ENCODE measurements at regions not wholly inside any gene's neighbourhood (a gene's known extent, or its start where the extent isn't known, plus 50 kb on each side); places are given as distances from the start of the nearest gene placed in this dataset.

DNA sequence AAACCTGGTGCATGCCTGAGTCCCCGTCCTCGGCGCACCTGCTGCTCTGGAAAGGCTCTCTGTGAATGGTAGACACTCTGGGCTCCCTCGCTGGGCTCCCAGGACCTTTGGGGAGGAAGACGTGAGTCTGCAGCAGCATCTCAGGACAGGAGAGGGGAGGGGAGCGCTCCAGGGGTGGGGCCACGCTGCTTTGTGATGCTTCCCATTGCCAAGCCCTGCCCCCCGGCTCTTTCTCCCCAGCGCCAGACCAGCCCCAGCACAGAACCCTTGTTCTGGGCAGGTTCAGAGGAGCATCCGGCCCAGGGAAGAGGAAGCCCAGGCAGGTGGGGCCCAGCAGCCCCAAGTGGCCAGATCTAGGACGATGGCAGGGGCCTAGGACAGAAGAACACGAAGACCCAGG lies 111.2 kb downstream of the BRD1 start:
- H3K36me3 ChIP-seq: no peaks in the 10 kb centered on the region
- DNase-seq: no peak
- TF ChIP-seq POLR2A (IDR thresholded peaks at IDR 0.05): no peak
- TF ChIP-seq, protein P1, sequence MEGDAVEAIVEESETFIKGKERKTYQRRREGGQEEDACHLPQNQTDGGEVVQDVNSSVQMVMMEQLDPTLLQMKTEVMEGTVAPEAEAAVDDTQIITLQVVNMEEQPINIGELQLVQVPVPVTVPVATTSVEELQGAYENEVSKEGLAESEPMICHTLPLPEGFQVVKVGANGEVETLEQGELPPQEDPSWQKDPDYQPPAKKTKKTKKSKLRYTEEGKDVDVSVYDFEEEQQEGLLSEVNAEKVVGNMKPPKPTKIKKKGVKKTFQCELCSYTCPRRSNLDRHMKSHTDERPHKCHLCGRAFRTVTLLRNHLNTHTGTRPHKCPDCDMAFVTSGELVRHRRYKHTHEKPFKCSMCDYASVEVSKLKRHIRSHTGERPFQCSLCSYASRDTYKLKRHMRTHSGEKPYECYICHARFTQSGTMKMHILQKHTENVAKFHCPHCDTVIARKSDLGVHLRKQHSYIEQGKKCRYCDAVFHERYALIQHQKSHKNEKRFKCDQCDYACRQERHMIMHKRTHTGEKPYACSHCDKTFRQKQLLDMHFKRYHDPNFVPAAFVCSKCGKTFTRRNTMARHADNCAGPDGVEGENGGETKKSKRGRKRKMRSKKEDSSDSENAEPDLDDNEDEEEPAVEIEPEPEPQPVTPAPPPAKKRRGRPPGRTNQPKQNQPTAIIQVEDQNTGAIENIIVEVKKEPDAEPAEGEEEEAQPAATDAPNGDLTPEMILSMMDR (IDR thresholded peaks at IDR 0.05): no peak
- H3K27ac ChIP-seq: no peak overlapping the region
- H3K9me3 ChIP-seq: no peaks in the 10 kb centered on the region
- intact Hi-C loops (cut with DNase I): no loop called here
- 45% methylated on average over 2 of the region's 12 CpGs; no CpG with 5 or more reads in 1 of the 2 donors for WGBS, 2 donors
- no peak overlapping the region for H3K4me3 ChIP-seq
- peaks cover 0 to 74% (median 4%) of the 10 kb centered on the region in 4 donors for H3K27me3 ChIP-seq
- H3K4me1 ChIP-seq: no peaks in the 10 kb centered on the region

DNA sequence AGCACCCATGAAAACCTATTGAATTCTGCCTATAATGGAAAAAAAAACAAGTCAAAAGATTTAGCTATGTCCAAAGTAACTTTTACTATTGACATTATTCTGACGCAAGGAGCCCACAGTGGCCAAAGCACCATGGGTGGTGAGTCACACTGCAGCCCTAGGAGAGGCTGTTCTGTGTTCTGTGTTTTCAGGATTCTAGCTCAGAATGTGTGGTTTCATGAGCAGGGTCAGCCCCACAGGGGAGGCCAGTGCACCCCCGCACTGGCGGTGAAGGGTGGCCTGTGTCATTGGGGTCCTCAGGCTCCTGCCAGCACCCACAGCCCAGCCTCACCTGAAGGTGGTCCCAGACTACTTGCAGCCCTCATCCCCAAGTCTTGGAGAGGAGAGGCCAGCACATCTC lies 112.2 kb downstream of the BRD1 start:
- Histone ChIP-seq H3K27me3 (peaks cover 0 to 75% (median 4%) of the 10 kb centered on the region in 4 donors), H3K9me3 (peaks cover 0 to 5% (median 0%) of the 10 kb centered on the region in 3 donors), H3K4me3 (no peak overlapping the region), H3K4me1 (no peaks in the 10 kb centered on the region), H3K27ac (no peak overlapping the region), H3K36me3 (no peaks in the 10 kb centered on the region)
- intact Hi-C loops (cut with DNase I): no loop called here
- no peak for DNase-seq
- 78 to 93% methylated on average over 1 to 3 of the region's 3 CpGs for WGBS, 2 donors
- TF ChIP-seq POLR2A (IDR thresholded peaks at IDR 0.05): no peak
- TF ChIP-seq, protein P1 (IDR thresholded peaks at IDR 0.05): no peak

DNA sequence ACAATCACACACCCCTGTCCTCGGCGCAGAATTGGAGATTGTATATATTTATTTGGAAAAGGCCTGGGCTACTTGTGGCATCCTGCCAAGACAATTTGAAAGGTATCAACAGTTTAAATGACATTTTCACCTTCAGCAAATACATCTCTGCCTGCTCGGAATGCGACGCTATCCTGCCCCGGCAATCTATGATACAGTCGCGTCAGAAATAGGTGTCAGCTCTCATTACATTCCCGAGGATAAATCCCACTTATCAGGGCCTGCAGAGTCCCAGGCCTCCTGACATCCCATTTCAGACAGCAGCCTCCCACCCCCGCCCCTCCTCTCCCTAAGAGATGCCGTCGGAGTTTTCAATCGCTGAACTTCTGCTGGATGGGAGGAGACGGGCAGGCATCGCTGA lies 114.7 kb downstream of the BRD1 start:
- no peak for TF ChIP-seq POLR2A (IDR thresholded peaks at IDR 0.05)
- TF ChIP-seq, protein P1 (IDR thresholded peaks at IDR 0.05): no peak
- Histone ChIP-seq H3K36me3 (no peaks in the 10 kb centered on the region), H3K27me3 (peaks cover 0 to 81% (median 4%) of the 10 kb centered on the region in 4 donors), H3K4me1 (no peaks in the 10 kb centered on the region), H3K9me3 (peaks cover 0 to 22% (median 5%) of the 10 kb centered on the region in 3 donors), H3K27ac (no peak overlapping the region), H3K4me3 (no peak overlapping the region)
- no peak for DNase-seq
- intact Hi-C loops (cut with DNase I): no loop called here
- WGBS, 2 donors: 63 to 68% methylated on average over 9 to 13 of the region's 15 CpGs

DNA sequence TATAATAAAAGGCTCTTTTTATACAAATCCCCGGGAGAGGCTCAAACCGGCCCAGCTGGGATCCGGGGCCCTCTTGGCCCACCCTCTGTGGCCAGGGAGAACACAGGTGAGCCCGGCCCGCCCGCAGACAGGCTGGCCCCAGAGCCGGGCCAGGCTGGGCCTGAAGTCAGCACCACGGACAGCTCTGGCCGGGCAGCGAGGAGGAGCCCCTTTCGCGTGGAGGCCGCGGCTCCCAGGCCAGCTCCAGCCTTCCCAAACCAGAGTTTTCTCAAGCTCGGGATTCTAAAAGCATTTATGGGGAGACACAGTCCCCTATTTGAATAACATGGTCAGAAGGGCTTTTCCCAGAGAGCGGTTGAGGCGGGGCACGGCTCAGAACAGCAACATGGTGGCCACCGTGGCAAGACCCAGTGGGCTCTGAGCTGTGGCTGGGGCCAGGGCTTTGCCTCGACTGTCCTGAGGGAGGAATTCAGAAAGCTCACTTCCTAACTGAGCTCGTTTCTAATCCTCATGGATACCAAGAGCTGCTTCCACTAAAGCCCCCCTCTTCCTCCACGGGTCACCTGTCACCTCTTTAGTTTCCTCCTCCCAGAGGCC lies 115.4 kb downstream of the BRD1 start:
- intact Hi-C loops (cut with DNase I): no loop called here
- DNase-seq: no peak
- no peaks in the 10 kb centered on the region for H3K36me3 ChIP-seq
- TF ChIP-seq, protein P1 (IDR thresholded peaks at IDR 0.05): no peak
- no peak overlapping the region for H3K4me3 ChIP-seq
- no peak overlapping the region for H3K27ac ChIP-seq
- H3K9me3 ChIP-seq: peaks cover 0 to 22% (median 5%) of the 10 kb centered on the region in 3 donors
- peaks cover 0 to 88% (median 4%) of the 10 kb centered on the region in 4 donors for H3K27me3 ChIP-seq
- H3K4me1 ChIP-seq: no peaks in the 10 kb centered on the region
- 60 to 80% methylated on average over 2 to 7 of the region's 22 CpGs for WGBS, 2 donors

DNA sequence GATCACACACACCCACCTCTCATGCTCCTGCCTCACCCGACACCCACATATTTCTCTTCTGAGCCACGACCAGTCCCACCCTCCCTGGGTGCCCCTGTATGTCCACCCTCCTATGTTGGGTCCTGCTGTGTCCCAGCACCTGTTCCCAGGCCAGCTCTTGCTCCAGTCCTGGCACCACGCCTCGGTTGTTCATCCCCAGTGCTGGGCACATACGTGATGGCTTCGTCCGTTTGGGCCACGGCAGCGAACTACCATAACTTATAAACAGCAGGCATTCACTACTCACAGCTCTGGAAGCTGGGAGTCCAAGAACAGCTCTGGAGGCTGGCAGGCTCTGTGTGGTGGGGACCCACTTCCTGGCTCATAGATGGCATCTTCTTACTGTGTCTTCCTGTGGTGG lies 116.9 kb downstream of the BRD1 start:
- Histone ChIP-seq H3K27ac (no peak overlapping the region), H3K4me1 (no peaks in the 10 kb centered on the region), H3K9me3 (peaks cover 0 to 22% (median 5%) of the 10 kb centered on the region in 3 donors), H3K4me3 (no peak overlapping the region), H3K36me3 (no peaks in the 10 kb centered on the region), H3K27me3 (peaks cover 0 to 88% (median 4%) of the 10 kb centered on the region in 4 donors)
- TF ChIP-seq, protein P1 (IDR thresholded peaks at IDR 0.05): no peak
- TF ChIP-seq POLR2A (IDR thresholded peaks at IDR 0.05): no peak
- 62 to 75% methylated on average over 2 to 9 of the region's 9 CpGs for WGBS, 2 donors
- intact Hi-C loops (cut with DNase I): no loop called here
- DNase-seq: no peak

All from esophagus squamous epithelium (tissue), 5 donors.